ENCODE measurements at regions not wholly inside any gene's neighbourhood (a gene's known extent, or its start where the extent isn't known, plus 50 kb on each side); places are given as distances from the start of the nearest gene placed in this dataset.
A peak's percentile ranks its signal among the peaks of the same experiment; 100 is the strongest.
"Not testable (repeated sequence)": the region's sequence is repeated elsewhere in the genome, so short reads cannot be mapped to it uniquely, and the experiment has no call there.

DNA sequence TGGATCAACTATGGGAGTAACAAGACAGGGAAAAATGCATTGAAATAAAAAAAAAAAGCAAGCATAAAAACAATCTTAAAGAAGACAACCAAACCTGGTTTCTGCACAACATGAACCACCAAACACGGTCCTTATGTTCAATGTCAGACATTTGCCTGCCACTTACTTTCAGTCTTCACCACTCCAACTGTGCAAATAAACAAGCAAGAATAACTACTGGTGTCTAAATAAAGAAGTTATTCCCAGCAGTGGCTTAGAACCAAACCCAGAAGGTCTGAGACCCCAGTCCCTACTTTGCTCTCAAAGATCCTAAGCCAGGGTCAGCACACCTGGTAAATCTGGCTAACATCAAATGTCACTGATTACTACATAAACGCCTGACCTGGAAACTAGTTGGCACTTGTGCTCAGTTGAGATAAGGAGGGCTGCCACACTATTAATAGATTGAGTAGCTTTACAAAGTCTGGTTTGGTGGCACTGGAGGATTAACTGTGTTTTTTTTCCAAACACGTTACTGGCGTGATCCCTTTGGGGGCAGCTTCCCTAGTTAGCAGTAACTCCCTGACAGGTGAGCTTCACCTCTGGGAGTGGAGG is 62.7 kb upstream of the ABLIM1 start:
- peak; percentile 76 to 86 (median 82) for ATAC-seq
- Histone ChIP-seq H3K9me3 (no peaks in the 10 kb centered on the region), H3K36me3 (no peaks in the 10 kb centered on the region), H3K27me3 (no peaks in the 10 kb centered on the region), H3K4me1 (peaks cover 13 to 86% (median 60%) of the 10 kb centered on the region in 12 donors), H3K4me3 (no peak overlapping the region), H3K27ac (peak overlapping the region; percentile 62 to 90 (median 82))
- no peak for TF ChIP-seq POLR2A (IDR thresholded peaks at IDR 0.05)
- TF ChIP-seq, protein P1, sequence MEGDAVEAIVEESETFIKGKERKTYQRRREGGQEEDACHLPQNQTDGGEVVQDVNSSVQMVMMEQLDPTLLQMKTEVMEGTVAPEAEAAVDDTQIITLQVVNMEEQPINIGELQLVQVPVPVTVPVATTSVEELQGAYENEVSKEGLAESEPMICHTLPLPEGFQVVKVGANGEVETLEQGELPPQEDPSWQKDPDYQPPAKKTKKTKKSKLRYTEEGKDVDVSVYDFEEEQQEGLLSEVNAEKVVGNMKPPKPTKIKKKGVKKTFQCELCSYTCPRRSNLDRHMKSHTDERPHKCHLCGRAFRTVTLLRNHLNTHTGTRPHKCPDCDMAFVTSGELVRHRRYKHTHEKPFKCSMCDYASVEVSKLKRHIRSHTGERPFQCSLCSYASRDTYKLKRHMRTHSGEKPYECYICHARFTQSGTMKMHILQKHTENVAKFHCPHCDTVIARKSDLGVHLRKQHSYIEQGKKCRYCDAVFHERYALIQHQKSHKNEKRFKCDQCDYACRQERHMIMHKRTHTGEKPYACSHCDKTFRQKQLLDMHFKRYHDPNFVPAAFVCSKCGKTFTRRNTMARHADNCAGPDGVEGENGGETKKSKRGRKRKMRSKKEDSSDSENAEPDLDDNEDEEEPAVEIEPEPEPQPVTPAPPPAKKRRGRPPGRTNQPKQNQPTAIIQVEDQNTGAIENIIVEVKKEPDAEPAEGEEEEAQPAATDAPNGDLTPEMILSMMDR (IDR thresholded peaks at IDR 0.05), result no peak
- peak in 3 of 5 donors; percentile 32 to 43 (median 39) for DNase-seq
- intact Hi-C loops (cut with DNase I), result loop anchor here in 3 of 10 donors (5.0 kb wide), 2 partner anchors 37 to 42 kb away; no protein-coding TSS in a partner anchor
- WGBS, 4 donors, result 22 to 33% (median 26%) methylated on average over 2 to 4 of the region's 4 CpGs

DNA sequence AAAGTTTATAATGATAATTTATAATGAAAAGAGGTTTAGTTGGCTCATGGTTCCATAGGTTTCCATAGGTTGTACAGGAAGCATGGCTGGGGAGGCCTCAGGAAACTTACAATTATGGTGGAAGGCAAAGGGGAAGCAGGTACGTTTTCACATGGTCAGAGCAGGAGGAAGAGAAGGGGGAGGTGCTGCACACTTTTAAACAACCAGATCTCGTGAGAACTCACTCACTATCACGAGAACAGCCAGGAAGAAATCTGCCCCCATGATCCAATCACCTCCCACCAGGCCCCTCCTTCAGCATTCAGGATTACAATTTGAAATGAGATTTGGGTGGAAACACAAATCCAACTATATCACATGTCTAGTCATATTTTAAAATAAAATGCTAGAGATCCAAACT is 64.1 kb upstream of the ABLIM1 start:
- intact Hi-C loops (cut with DNase I), result loop anchor here in 3 of 10 donors (5.0 kb wide), 2 partner anchors 35 to 40 kb away; no protein-coding TSS in a partner anchor
- 18 to 34% (median 27%) methylated on average over 3 of the region's 3 CpGs for WGBS, 4 donors
- H3K36me3 ChIP-seq, H3K27me3 ChIP-seq, ATAC-seq, H3K4me3 ChIP-seq, H3K9me3 ChIP-seq, DNase-seq: not testable (repeated sequence)
- peak overlapping the region in 11 of 12 donors; percentile 71 to 90 (median 82) for H3K27ac ChIP-seq
- peaks cover 13 to 81% (median 50%) of the 10 kb centered on the region in 12 donors for H3K4me1 ChIP-seq

DNA sequence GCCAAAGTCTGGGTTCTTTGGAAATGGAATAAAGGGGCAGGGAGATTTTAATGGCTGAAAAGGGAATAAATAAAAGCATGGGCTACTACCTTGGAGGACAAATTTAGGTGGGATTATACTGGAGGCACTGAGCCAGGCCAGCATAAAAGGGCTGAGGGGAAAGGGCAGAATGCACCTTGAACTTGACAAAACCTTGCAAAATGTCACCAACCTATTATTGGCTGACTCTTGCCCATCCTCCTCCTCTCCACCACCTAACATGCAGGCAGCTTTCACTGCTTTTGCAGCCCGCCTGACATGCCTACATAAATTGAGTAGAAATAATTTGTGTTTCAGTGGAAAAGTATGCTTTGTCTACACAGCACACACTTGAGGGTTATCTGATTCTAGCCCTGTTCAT is 65.3 kb upstream of the ABLIM1 start:
- H3K27me3 ChIP-seq, result no peaks in the 10 kb centered on the region
- intact Hi-C loops (cut with DNase I), result loop anchor here in 3 of 10 donors (5.0 kb wide), 2 partner anchors 34 to 39 kb away; no protein-coding TSS in a partner anchor
- H3K27ac ChIP-seq, result peak overlapping the region in 9 of 12 donors; percentile 26 to 88 (median 81)
- peaks cover 0 to 4% (median 0%) of the 10 kb centered on the region in 12 donors for H3K9me3 ChIP-seq
- DNase-seq (no peak), ATAC-seq (no peak)
- TF ChIP-seq, protein P1 (IDR thresholded peaks at IDR 0.05), result no peak
- TF ChIP-seq POLR2A (IDR thresholded peaks at IDR 0.05), result no peak
- H3K36me3 ChIP-seq, result no peaks in the 10 kb centered on the region
- H3K4me3 ChIP-seq, result no peak overlapping the region
- H3K4me1 ChIP-seq, result peaks cover 11 to 79% (median 44%) of the 10 kb centered on the region in 12 donors
- WGBS, 4 donors, result 78 to 91% (median 84%) methylated on average over 1 of the region's 1 CpG

DNA sequence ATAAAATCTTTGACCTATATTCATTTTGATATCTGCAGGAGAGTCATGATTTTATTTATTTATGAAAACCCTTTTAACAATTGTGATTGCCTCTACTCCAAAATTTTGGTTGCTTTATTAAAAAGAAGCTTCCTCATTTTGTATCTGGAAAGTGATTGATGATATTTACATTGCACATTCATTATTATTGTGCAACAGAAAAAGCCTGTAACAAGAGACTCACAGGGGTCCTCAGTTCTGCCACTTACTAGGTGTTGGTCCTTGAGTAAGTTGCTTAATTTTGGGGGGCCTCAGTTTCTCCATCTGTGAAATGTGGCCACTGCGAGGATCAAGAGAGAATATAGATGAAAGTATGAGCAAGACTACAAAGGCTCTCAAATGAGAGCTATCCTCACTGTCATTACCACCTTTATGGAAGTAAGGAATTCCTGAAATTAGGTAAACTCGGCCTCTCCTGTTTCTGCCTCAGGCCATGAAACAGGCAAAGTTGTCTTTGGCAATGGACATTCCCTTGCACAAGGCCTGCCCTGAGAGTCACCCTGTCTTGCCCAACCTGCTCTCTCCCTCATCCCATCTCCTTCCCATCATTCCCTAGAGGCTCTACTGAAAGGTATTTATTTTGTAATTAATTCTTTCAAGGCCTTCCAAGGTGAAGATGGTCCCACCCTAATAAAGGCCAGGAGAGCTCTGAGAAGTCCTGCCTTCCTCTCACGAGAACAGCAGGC is 66.1 kb upstream of the ABLIM1 start:
- Histone ChIP-seq H3K9me3 (peaks cover 0 to 4% (median 0%) of the 10 kb centered on the region in 12 donors), H3K27me3 (no peaks in the 10 kb centered on the region), H3K4me1 (peaks cover 4 to 77% (median 37%) of the 10 kb centered on the region in 12 donors), H3K27ac (peak overlapping the region in 4 of 12 donors; percentile 13 to 43 (median 21)), H3K4me3 (no peak overlapping the region), H3K36me3 (no peaks in the 10 kb centered on the region)
- no peak for ATAC-seq
- intact Hi-C loops (cut with DNase I), result loop anchor here in 3 of 10 donors (5.0 kb wide), 2 partner anchors 33 to 38 kb away; no protein-coding TSS in a partner anchor
- DNase-seq, result no peak
- WGBS, 4 donors, result 77 to 93% (median 89%) methylated on average over 3 of the region's 3 CpGs
- no peak for TF ChIP-seq POLR2A (IDR thresholded peaks at IDR 0.05)
- TF ChIP-seq, protein P1 (IDR thresholded peaks at IDR 0.05), result no peak

All from heart left ventricle (tissue), 16 donors.